ENCODE measurements at regions not wholly inside any gene's neighbourhood (a gene's known extent, or its start where the extent isn't known, plus 50 kb on each side); places are given as distances from the start of the nearest gene placed in this dataset.

DNA sequence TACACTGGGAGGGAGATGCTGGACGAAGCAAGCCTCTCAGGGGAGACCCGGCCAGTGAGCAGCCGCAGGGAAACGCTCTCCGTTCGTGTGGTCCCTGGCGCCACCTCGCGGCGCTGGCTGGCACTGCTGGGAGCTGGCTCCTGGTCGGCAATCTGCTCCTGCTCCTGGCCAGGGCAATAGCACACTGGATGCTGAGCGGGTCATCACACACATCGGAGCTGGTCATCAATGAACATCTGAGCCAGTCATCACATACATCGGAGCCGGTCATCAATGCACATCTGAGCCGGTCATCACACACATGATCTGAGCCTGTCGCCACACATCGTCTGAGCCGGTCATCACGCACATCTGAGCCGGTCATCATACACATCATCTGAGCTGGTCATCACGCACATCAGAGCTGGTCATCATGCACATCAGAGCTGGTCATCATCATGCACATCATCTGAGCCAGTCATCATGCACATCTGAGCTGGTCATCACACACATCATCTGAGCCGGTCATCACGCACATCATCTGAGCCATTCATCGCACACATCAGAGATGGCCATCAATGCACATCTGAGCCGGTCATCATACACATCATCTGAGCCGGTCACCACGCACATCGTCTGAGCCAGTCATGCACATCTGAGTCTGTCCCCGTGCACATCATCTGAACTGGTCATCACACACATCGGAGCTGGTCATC, 217.3 kb downstream of the RBFOX3 start:
- no TSS peak for BruUV-seq (replicated peaks)
- Histone ChIP-seq H3K4me1 (ENCODE audit: control insufficient read depth, extremely low read depth, insufficient read depth, low read length) (no peaks in the 10 kb centered on the region), H4K20me1 (replicated peaks; ENCODE audit: control insufficient read depth, extremely low read depth, insufficient read depth, low read length) (no peaks in the 10 kb centered on the region), H3K9ac (replicated peaks; ENCODE audit: extremely low read depth, insufficient read depth, low read length) (no peak overlapping the region), H3K79me2 (ENCODE audit: control insufficient read depth, insufficient read depth, low read length) (no peaks in the 10 kb centered on the region), H3K4me3 (replicated peaks in 1 of 3; ENCODE audit: insufficient read depth in 1 of 3, low read depth in 1 of 3, low read length in 3 of 3) (no peak overlapping the region), H3K4me2 (ENCODE audit: insufficient read depth, low read length) (no peak overlapping the region), H3K27me3 (ENCODE audit: control insufficient read depth in 2 of 2, insufficient read depth in 2 of 2, low read length in 2 of 2) (no peaks in the 10 kb centered on the region), H3K9me3 (replicated peaks; ENCODE audit: control insufficient read depth, insufficient read depth, low read length) (no peaks in the 10 kb centered on the region), H3K27ac (ENCODE audit: insufficient read depth, low read depth, low read length) (no peak overlapping the region), H3K36me3 (ENCODE audit: control insufficient read depth in 2 of 2, extremely low read depth in 1 of 2, insufficient read depth in 2 of 2, low read length in 2 of 2) (no peaks in the 10 kb centered on the region), H2AFZ (ENCODE audit: low read depth, low read length) (no peak overlapping the region), H3K9me1 (replicated peaks; ENCODE audit: control insufficient read depth, extremely low read depth, insufficient read depth, low read length) (no peaks in the 10 kb centered on the region)
- dilution Hi-C loops (cut with MboI; ENCODE audit: extremely low pct_ligation_motif_present, low sequenced_read_pairs) = no loop called here
- intact Hi-C loops (cut with micrococcal nuclease) = loop anchor here (1.0 to 2.0 kb wide), 5 partner anchors 205 to 347 kb away; no protein-coding TSS in a partner anchor
- TF ChIP-seq, protein P1, sequence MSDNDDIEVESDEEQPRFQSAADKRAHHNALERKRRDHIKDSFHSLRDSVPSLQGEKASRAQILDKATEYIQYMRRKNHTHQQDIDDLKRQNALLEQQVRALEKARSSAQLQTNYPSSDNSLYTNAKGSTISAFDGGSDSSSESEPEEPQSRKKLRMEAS (IDR thresholded peaks at IDR 0.05; ENCODE audit: insufficient read depth, insufficient read length) = no peak
- TF ChIP-seq EZH2 (IDR thresholded peaks at IDR 0.05; ENCODE audit: borderline replicate concordance, low read depth, low read length, severe bottlenecking) = no peak
- TF ChIP-seq JUN (IDR thresholded peaks at IDR 0.05; ENCODE audit: borderline replicate concordance, insufficient read depth, insufficient read length, low read depth) = no peak
- TF ChIP-seq, protein P2, sequence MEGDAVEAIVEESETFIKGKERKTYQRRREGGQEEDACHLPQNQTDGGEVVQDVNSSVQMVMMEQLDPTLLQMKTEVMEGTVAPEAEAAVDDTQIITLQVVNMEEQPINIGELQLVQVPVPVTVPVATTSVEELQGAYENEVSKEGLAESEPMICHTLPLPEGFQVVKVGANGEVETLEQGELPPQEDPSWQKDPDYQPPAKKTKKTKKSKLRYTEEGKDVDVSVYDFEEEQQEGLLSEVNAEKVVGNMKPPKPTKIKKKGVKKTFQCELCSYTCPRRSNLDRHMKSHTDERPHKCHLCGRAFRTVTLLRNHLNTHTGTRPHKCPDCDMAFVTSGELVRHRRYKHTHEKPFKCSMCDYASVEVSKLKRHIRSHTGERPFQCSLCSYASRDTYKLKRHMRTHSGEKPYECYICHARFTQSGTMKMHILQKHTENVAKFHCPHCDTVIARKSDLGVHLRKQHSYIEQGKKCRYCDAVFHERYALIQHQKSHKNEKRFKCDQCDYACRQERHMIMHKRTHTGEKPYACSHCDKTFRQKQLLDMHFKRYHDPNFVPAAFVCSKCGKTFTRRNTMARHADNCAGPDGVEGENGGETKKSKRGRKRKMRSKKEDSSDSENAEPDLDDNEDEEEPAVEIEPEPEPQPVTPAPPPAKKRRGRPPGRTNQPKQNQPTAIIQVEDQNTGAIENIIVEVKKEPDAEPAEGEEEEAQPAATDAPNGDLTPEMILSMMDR (IDR thresholded peaks at IDR 0.05; ENCODE audit: extremely low read depth in 1 of 2, insufficient read depth in 1 of 2, low read depth in 1 of 2, low read length in 2 of 2) = peak; percentile 94 to 99
- TF ChIP-seq GATA2 (IDR thresholded peaks at IDR 0.05; ENCODE audit: insufficient read depth, insufficient read length, low read depth, low read length) = no peak
- no peak for TF ChIP-seq MYC (IDR thresholded peaks at IDR 0.05; ENCODE audit: low read depth, low read length)
- POLR2A ChIA-PET = interaction anchor here (1.2 kb wide), 1 partner anchor 306 kb away, joined by 4 read pairs; no protein-coding TSS in a partner anchor
- FAIRE-seq (peak; percentile 84), DNase-seq (ENCODE audit: low read depth, low spot score) (peak; percentile 63)
- CTCF ChIA-PET = interaction anchor here (0.5 to 13.5 kb wide), 35 partner anchors 9 to 373 kb away, joined by 3 to 428 read pairs (median 4); partner anchors contain the start of gene ENGASE
